Activated naive CD4-positive, alpha-beta T cell treated with anti-CD3 and anti-CD28 coated beads, Interleukin-2, amount 50 U/mL, for 16 hours (primary cell): ENCODE measurements at regions not wholly inside any gene's neighbourhood (a gene's known extent, or its start where the extent isn't known, plus 50 kb on each side); places are given as distances from the start of the nearest gene placed in this dataset.

Experiments used
- DNase-seq: peaks from one replicate; pipeline ENCODE4 v3.0.0-alpha.2; 2020

GRCh38 chr11:37695283-37695682 is 1097.2 kb upstream of the RAG2 start:
- DNase-seq: no peak

- DNase-seq: no peak
Measured at GRCh38 chr11:37689951-37690350, 1091.9 kb upstream of the RAG2 start.

GRCh38 chr11:37688456-37688855 is 1090.4 kb upstream of the RAG2 start:
- DNase-seq: no peak

GRCh38 chr11:37687130-37687529 is 1089.1 kb upstream of the RAG2 start:
- DNase-seq: no peak

- DNase-seq: no peak
Measured at GRCh38 chr11:37671321-37671720, 1073.3 kb upstream of the RAG2 start.

GRCh38 chr11:37666960-37667359 is 1068.9 kb upstream of the RAG2 start:
- DNase-seq: no peak

- no peak for DNase-seq
Measured at GRCh38 chr11:37657645-37658044, 1059.6 kb upstream of the RAG2 start.

GRCh38 chr11:37647767-37648166 is 1049.7 kb upstream of the RAG2 start:
- no peak for DNase-seq

- no peak for DNase-seq
Measured at GRCh38 chr11:37643968-37644367, 1045.9 kb upstream of the RAG2 start.

GRCh38 chr11:37642296-37642695 is 1044.3 kb upstream of the RAG2 start:
- no peak for DNase-seq

- DNase-seq: no peak
Measured at GRCh38 chr11:37632748-37633147, 1034.7 kb upstream of the RAG2 start.

GRCh38 chr11:37630866-37631265 is 1032.8 kb upstream of the RAG2 start:
- no peak for DNase-seq

- DNase-seq: no peak
Measured at GRCh38 chr11:37623778-37624177, 1025.7 kb upstream of the RAG2 start.

- DNase-seq: no peak
Measured at GRCh38 chr11:37621662-37622061, 1023.6 kb upstream of the RAG2 start.

- DNase-seq: no peak
Measured at GRCh38 chr11:37616291-37616690, 1018.3 kb upstream of the RAG2 start.

GRCh38 chr11:37613031-37613430 is 1015.0 kb upstream of the RAG2 start:
- DNase-seq: no peak

GRCh38 chr11:37612146-37612545 is 1014.1 kb upstream of the RAG2 start:
- no peak for DNase-seq

GRCh38 chr11:37605229-37605628 is 1007.2 kb upstream of the RAG2 start:
- no peak for DNase-seq

- DNase-seq: no peak
Measured at GRCh38 chr11:37598381-37598780, 1000.3 kb upstream of the RAG2 start.

- no peak for DNase-seq
Measured at GRCh38 chr11:37597776-37598175, 999.7 kb upstream of the RAG2 start.

GRCh38 chr11:37595845-37596244 is 997.8 kb upstream of the RAG2 start:
- DNase-seq: no peak

GRCh38 chr11:37574361-37574760 is 976.3 kb upstream of the RAG2 start:
- DNase-seq: no peak

GRCh38 chr11:37572491-37573171 is 974.6 kb upstream of the RAG2 start:
- no peak for DNase-seq

- no peak for DNase-seq
Measured at GRCh38 chr11:37571246-37571645, 973.2 kb upstream of the RAG2 start.

- DNase-seq: no peak
Measured at GRCh38 chr11:37560991-37561390, 963.0 kb upstream of the RAG2 start.

GRCh38 chr11:37560346-37560745 is 962.3 kb upstream of the RAG2 start:
- DNase-seq: no peak
